HL-60/S4 (cell line): ENCODE measurements at regions not wholly inside any gene's neighbourhood (a gene's known extent, or its start where the extent isn't known, plus 50 kb on each side); places are given as distances from the start of the nearest gene placed in this dataset.

ENCODE experiments used
- in situ Hi-C: fragments of 300-500 bp; cut with MboI; formaldehyde crosslinking; loops from 2 replicates; pipeline ENCODE4 v1.14.3; 2022; ENCODE audit warnings: low sequenced_read_pairs

- in situ Hi-C loops = no loop called here
Observed at GRCh38 chr15:96870580-96870979, 540.1 kb downstream of the NR2F2 start.

DNA sequence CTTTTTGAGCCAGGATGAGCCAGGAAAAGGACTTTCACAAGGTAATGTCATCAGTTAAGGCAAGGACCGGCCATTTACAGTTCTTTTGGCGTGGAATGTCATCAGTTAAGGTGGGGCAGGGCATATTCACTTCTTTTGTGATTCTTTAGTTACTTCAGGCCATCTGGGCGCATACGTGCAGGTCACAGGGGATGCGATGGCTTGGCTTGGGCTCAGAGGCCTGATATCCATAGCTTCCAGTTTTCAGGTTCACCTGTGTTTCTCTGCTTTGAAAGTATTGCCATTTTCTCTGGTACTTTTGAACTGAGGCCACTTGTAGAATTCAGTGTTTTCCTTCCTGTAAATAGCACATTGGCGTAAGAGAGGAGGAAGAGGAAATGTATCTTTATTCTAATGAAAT is 546.9 kb downstream of the NR2F2 start:
- in situ Hi-C loops = loop anchor here (25.0 kb wide), 1 partner anchor 540 kb away; the partner anchor contains the start of gene NR2F2

- in situ Hi-C loops = loop anchor here (25.0 kb wide), 1 partner anchor 541 kb away; the partner anchor contains the start of gene NR2F2
Observed at GRCh38 chr15:96878129-96878528, 547.6 kb downstream of the NR2F2 start.

DNA sequence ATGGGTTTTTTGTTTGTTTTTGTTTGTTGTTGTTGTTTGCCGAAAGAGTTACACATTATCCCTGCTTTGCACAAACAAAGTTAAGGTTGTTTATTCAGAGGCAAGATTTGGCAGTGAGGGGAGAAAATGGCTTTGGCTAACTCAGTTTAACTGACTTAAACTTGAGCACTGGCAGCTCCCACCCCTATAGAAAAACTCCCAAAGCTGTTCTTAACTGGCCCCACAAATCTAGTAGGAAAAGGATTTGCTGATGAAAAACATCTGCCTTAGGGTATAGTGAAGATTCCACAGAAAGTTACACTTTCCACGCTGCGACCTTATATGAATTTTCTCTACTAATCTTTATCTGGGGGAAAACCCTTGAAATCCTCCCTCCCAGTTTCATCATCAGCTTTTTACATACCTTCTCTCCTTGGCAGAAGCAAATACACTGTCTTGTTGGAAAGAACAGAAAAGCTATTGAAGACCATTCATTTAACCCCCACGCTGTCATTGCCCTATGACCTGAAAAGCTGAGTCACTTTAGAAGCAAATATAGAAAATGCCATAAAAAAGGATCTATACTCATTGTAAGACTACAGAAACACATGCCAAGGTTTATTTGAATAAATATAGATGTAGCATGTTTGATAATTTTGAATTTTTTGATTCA is 551.7 kb downstream of the NR2F2 start:
- in situ Hi-C loops = loop anchor here (25.0 kb wide), 1 partner anchor 545 kb away; the partner anchor contains the start of gene NR2F2

GRCh38 chr15:96887730-96888129 is 557.2 kb downstream of the NR2F2 start:
- in situ Hi-C loops = loop anchor here (25.0 kb wide), 1 partner anchor 550 kb away; the partner anchor contains the start of gene NR2F2

DNA sequence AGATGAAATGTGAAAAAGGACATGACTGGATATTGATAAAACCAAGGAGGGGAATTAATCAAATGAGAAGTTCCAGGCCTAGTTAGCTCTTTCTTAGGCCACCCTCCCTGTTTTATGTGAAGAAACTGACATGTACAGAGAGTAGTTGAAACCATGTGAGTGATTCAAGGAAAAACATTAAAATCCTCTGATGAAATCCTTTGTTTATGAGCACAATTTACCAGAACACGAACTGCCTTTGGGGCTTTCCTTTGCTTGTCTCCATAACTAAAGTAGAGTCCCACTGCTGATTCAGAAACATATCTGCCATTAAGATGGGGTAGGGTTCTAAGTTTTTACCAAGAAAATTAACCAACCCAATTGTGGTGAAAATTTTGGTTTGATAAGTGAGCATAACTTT is 558.3 kb downstream of the NR2F2 start:
- in situ Hi-C loops = loop anchor here (25.0 kb wide), 1 partner anchor 551 kb away; the partner anchor contains the start of gene NR2F2

- in situ Hi-C loops = loop anchor here (25.0 kb wide), 1 partner anchor 553 kb away; the partner anchor contains the start of gene NR2F2
Observed at GRCh38 chr15:96889734-96890480, 559.4 kb downstream of the NR2F2 start.

- in situ Hi-C loops = loop anchor here (25.0 kb wide), 1 partner anchor 554 kb away; the partner anchor contains the start of gene NR2F2
Observed at GRCh38 chr15:96891046-96891445, 560.5 kb downstream of the NR2F2 start.

- in situ Hi-C loops = loop anchor here (25.0 kb wide), 1 partner anchor 556 kb away; the partner anchor contains the start of gene NR2F2
Observed at GRCh38 chr15:96893159-96893906, 562.8 kb downstream of the NR2F2 start.

- in situ Hi-C loops = loop anchor here (25.0 kb wide), 1 partner anchor 557 kb away; the partner anchor contains the start of gene NR2F2
Observed at GRCh38 chr15:96894659-96895058, 564.2 kb downstream of the NR2F2 start.

DNA sequence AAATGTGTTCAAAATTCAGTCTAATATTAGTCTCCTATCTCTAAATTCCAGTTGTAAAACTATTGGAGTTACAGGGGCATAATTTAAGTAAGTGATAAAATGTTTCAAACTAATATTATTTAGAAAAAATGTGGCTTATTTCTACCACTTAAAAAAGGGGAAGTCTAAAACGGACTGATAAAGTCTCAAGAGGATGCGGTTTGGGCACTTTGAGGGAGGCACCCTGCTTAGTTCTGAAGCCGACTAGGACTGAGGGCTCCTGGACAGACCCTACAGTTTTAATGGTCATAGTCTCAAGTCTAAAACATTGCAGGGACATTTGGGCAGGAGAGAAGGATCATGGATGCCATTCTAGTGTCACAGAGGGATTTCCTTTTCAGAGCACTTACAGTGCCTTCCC is 566.3 kb downstream of the NR2F2 start:
- in situ Hi-C loops = loop anchor here (25.0 kb wide), 1 partner anchor 559 kb away; the partner anchor contains the start of gene NR2F2

DNA sequence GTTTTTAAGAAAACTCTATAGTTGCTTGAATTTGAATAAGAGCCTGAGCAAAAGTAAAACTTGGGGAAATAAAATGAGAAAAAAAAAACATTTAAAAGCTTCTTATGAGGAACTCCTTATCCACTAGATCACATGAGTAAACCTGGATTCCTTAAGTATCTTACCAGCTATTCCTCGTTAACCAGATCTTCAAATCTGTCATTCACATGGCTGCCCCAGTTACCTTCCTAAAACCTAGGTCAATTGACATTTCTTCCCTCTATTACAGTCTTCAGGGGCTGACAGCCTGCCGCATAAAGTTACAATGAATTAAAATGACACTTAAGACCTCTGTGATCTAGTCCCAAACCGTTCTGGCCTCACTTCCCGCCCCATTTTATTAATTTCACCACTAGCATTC is 583.6 kb downstream of the NR2F2 start:
- in situ Hi-C loops = no loop called here

DNA sequence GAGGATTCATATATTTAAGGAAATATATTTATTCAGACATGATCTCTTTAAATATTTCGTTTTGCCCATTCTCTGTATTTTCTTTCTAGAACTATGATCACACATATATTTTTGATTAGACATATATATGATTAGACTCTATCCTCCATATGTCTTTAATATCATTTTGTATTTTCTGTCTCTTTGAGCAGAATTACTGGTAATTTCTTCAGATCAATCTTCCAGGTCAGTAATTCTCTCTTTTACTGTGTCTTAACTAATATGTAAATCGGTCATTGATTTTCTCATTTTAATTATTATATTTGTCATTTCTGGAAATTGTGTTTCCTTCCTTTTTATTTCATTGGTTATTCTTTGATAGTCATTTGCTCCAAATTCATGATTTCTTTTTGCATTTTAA is 586.2 kb downstream of the NR2F2 start:
- in situ Hi-C loops = no loop called here

DNA sequence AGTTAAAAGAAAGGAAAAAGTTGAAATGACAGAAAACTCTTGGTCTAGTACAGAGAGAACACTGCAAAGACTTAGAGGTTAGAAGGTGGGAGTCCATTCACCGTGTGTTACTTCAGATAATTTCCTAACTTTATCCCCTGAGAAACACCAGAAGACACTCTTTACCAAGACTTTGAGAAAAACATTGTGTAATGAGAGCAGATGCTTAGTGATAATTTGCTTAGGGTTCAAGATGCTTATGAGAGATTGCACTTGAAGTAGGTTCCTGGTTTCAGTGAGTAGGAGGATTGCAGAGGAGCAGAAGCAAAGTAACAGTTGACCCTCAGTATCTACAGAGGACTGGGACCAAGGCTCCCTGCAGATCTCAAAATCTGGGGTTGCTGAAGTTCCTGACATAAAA is 594.1 kb downstream of the NR2F2 start:
- in situ Hi-C loops = no loop called here

DNA sequence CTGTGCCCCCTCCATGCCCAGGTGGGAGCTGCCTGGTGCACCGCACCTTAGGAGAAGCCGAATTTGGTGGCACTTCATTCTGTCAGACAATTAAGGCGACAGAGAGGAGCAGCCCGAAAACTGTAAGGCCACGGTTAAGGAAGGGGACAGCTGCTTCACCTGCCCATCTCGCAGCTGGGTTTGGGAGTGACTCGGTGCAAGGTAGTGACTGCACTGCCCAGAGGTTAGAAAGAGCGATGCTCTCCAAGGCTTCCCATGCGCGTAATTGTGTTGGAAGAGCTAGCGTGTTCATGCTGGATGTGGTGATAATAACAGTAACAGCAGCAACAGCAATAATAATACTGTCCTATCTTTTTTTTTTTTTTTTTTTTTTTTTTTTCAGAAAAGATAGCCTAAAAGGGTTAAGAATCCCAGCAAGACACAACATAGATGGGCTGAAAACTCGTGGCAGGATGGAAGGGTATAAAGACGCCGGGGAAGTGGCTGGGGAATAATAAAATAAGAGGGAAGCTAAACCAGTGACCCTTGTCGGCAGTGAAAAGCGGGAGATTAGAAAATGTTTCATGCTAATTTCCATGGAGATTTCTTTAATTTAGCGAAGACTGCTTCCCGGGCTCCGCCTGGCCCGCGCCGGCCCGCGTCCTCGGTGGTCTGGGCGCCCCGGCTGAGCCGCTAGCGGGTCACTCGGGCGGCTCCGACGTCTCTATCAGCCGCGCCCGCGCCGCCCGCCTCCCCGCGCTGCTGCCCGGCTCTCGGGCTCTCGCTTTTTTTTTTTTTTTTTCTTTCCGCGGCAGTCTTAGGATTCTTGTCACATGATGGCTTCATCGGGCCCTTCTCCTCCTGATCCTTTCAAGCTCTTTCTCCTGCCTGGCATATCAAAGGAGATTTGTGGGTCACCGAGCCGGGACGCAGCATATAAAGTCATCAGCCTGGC is 617.1 kb downstream of the NR2F2 start:
- in situ Hi-C loops = no loop called here

- in situ Hi-C loops = no loop called here
Observed at GRCh38 chr15:96948981-96949380, 618.5 kb downstream of the NR2F2 start.

DNA sequence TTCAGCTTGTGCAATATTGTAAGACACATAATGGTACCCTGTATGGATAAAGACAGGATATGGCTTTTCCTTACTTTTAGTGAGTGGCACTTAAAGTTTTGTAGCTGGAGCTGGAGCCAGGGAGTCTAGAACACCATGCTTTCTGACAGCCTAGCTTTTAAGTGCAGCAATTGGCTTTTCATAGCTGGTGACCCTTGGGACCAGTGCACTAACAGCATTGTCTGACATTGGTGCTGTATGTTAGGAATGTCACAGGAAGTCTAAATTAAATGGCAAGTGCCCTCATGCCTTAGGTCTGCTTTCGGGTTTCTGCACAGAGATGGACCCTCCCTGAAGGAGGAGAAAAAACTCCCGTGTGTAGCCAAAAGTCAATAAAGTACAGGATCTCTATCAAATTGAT is 628.2 kb downstream of the NR2F2 start:
- in situ Hi-C loops = no loop called here

DNA sequence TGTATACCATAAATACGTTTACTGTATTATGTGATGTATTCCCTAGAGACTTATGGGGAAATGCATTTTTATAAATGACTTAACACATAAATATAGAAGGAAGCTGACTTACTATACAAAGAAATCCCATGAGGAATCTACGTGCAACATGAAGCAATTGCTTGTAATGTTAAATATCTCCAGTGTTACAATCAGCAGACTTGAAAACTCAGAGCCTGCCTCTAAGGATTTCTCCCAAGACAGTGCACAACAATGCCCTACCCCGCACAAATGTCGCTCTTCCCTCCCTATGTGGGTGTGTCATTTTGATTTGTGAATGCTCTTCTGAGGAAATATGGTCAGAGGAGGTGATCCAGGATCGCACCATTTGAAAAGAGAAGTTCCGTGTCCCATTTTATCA is 629.0 kb downstream of the NR2F2 start:
- in situ Hi-C loops = no loop called here

DNA sequence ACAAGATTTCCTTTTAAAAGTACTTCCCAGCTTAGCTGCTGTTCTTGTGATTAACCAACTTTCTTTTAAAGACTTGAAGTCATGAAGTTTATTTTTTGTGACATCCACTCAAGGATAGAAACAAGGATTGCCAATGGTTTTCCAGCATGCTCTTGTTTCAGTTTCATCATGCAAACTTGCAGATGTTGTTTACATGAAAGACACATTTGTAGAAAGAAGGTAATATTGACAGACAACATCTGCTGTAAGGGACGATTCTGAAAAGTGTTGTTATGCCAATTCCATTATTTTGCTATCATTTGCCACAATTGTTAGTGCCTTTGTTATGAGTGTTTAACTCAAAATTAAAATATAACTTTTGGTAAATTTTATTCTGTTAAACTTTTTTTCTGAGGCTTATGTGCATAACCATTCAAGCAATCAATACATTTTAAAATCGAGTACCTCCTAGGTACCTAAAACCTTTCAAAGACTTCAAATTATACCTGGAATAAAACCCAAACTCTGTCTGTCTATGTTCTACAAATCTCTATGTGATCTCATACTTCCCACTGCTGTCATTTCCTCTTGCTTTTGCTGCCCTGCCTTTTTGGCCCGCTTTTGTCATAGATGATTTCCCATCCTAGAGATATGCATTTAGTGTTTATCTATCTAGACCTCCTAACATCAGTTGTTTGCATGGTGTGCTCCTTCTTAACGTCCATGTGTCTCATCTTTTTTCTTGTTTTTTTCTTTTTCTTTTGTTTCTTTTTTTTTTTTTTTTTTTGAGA is 630.4 kb downstream of the NR2F2 start:
- in situ Hi-C loops = no loop called here
